Mucosa of descending colon (tissue), 3 donors: ENCODE measurements at regions not wholly inside any gene's neighbourhood (a gene's known extent, or its start where the extent isn't known, plus 50 kb on each side); places are given as distances from the start of the nearest gene placed in this dataset.

Source experiments
- ATAC-seq: fragments of 200-7000 bp; cut with Tn5 transposase; one replicate; pipeline ENCODE4 v1.9.1; 2020; ENCODE audit warnings: mild to moderate bottlenecking, moderate library complexity
- DNase-seq, 3 donors: peaks; one replicate each; pipeline ENCODE4 v3.0.0-alpha.2; 2020
- H3K36me3 ChIP-seq: fragments of 200-600 bp; one replicate; pipeline ENCODE4 v1.8.0; 2021; ENCODE audit warnings: low read depth, mild to moderate bottlenecking
- H3K4me1 ChIP-seq: fragments of 200-600 bp; one replicate; pipeline ENCODE4 v1.8.0; 2021; ENCODE audit warnings: low read depth, mild to moderate bottlenecking
- H3K4me3 ChIP-seq: fragments of 200-600 bp; one replicate; pipeline ENCODE4 v1.8.0; 2021; ENCODE audit warnings: mild to moderate bottlenecking
- H3K9me3 ChIP-seq: fragments of 200-600 bp; one replicate; pipeline ENCODE4 v1.8.0; 2021; ENCODE audit warnings: mild to moderate bottlenecking
- CTCF ChIP-seq: fragments of 200-600 bp; IDR thresholded peaks from one replicate; pipeline ENCODE4 v1.8.0; 2022; ENCODE audit warnings: antibody characterized with exemption, mild to moderate bottlenecking
- intact Hi-C, 2 donors: fragments of 100-400 bp; cut with DNase I in 1 of 2; cut with micrococcal nuclease in 1 of 2; formaldehyde crosslinking; loops; one replicate each; pipeline versions ENCODE4 v1.11.0 to v1.11.1; 2022; cut with DNase I, micrococcal nuclease
- donor health status: DM: no; HTN: no; CAD: no; lungs with moderate emphysema.
- donor health status: DM: no; HTN: no; CAD: no.
- donor health status: DM: no; HTN: yes; CAD: no.

- H3K36me3 ChIP-seq, result no peaks in the 10 kb centered on the region
- no peak for TF ChIP-seq CTCF
- H3K9me3 ChIP-seq, result no peaks in the 10 kb centered on the region
- intact Hi-C loops, result no loop called here
- no peak for DNase-seq
- ATAC-seq, result no peak
- no peaks in the 10 kb centered on the region for H3K4me1 ChIP-seq
- H3K4me3 ChIP-seq, result no peak overlapping the region
These were observed 374.8 kb downstream of the SLC4A3 start for GRCh38 chr2:220002251-220002650.

- no peak for TF ChIP-seq CTCF
- intact Hi-C loops, result no loop called here
- no peak for ATAC-seq
These were observed 375.3 kb downstream of the SLC4A3 start for GRCh38 chr2:220002699-220003098.

GRCh38 chr2:220005362-220005761 lies 377.9 kb downstream of the SLC4A3 start:
- Histone ChIP-seq H3K36me3 (no peaks in the 10 kb centered on the region), H3K4me1 (no peaks in the 10 kb centered on the region), H3K4me3 (no peak overlapping the region), H3K9me3 (no peaks in the 10 kb centered on the region)
- no peak for ATAC-seq
- intact Hi-C loops, result no loop called here
- TF ChIP-seq CTCF, result no peak
- DNase-seq, result no peak

More at GRCh38 chr2:220002699-220003098, 375.3 kb downstream of the SLC4A3 start:
- Histone ChIP-seq H3K36me3 (no peaks in the 10 kb centered on the region), H3K4me3 (no peak overlapping the region), H3K4me1 (no peaks in the 10 kb centered on the region), H3K9me3 (no peaks in the 10 kb centered on the region)
- no peak for DNase-seq

- ATAC-seq (no peak), DNase-seq (no peak)
- H3K4me1 ChIP-seq, result no peaks in the 10 kb centered on the region
- H3K9me3 ChIP-seq, result no peaks in the 10 kb centered on the region
- intact Hi-C loops, result no loop called here
- no peaks in the 10 kb centered on the region for H3K36me3 ChIP-seq
- H3K4me3 ChIP-seq, result no peak overlapping the region
- no peak for TF ChIP-seq CTCF
These were observed 378.8 kb downstream of the SLC4A3 start for GRCh38 chr2:220006152-220006621.

- Histone ChIP-seq H3K36me3 (no peaks in the 10 kb centered on the region), H3K4me1 (no peaks in the 10 kb centered on the region), H3K4me3 (no peak overlapping the region), H3K9me3 (no peaks in the 10 kb centered on the region)
- ATAC-seq (no peak), DNase-seq (no peak)
- intact Hi-C loops, result no loop called here
- TF ChIP-seq CTCF, result no peak
These were observed 384.4 kb downstream of the SLC4A3 start for GRCh38 chr2:220011859-220012258.

GRCh38 chr2:220014961-220015360 lies 387.5 kb downstream of the SLC4A3 start:
- TF ChIP-seq CTCF, result no peak
- H3K9me3 ChIP-seq, result no peaks in the 10 kb centered on the region
- no peak for ATAC-seq
- no peak overlapping the region for H3K4me3 ChIP-seq
- H3K36me3 ChIP-seq, result no peaks in the 10 kb centered on the region
- DNase-seq, result no peak
- H3K4me1 ChIP-seq, result no peaks in the 10 kb centered on the region
- intact Hi-C loops, result no loop called here
